Sigmoid colon (tissue), 6 donors: ENCODE measurements at regions not wholly inside any gene's neighbourhood (a gene's known extent, or its start where the extent isn't known, plus 50 kb on each side); places are given as distances from the start of the nearest gene placed in this dataset.

ENCODE experiments used
- DNase-seq: peaks from one replicate; pipeline ENCODE4 v3.0.0-alpha.2; 2019
- H3K27ac ChIP-seq, 4 donors: fragments of 200-600 bp; sonication (generic); one replicate each; pipeline ENCODE4 v1.5.1; 2016 to 2019; ENCODE audit warnings: mild to moderate bottlenecking in 1 of 4
- H3K27me3 ChIP-seq, 3 donors: fragments of 200-600 bp; sonication (generic); one replicate each; pipeline ENCODE4 v1.5.1; 2019; ENCODE audit warnings: mild to moderate bottlenecking in 1 of 3
- H3K36me3 ChIP-seq, 4 donors: fragments of 200-600 bp; sonication (generic); one replicate each; pipeline ENCODE4 v1.5.1; 2016 to 2019
- H3K4me1 ChIP-seq, 4 donors: fragments of 200-600 bp; sonication (generic); one replicate each; pipeline ENCODE4 v1.5.1; 2017 to 2019
- H3K4me3 ChIP-seq, 4 donors: fragments of 200-600 bp; sonication (generic); one replicate each; pipeline ENCODE4 v1.5.1; 2017 to 2019; ENCODE audit warnings: mild to moderate bottlenecking in 2 of 4, moderate library complexity in 1 of 4
- H3K9me3 ChIP-seq, 4 donors: fragments of 200-600 bp in 3 of 4; sonication (generic) in 3 of 4; one replicate each; pipeline versions ENCODE4 v1.5.1 to v1.6.1; 2013 to 2019
- EP300 ChIP-seq, 4 donors: sonication (generic); formaldehyde crosslinking; IDR thresholded peaks; one replicate each; pipeline ENCODE4 v1.6.1; 2017; ENCODE audit warnings: antibody characterized with exemption in 4 of 4
- POLR2A ChIP-seq, 2 donors: fragments of 450-650 bp; IDR thresholded peaks; one replicate each; pipeline ENCODE4 v1.6.1; 2016; ENCODE audit warnings: antibody characterized with exemption in 2 of 2, mild to moderate bottlenecking in 2 of 2, moderate library complexity in 2 of 2
- POLR2AphosphoS5 ChIP-seq, 4 donors: sonication (generic); formaldehyde crosslinking; IDR thresholded peaks; one replicate each; pipeline ENCODE4 v1.6.1; 2017; ENCODE audit warnings: antibody characterized with exemption in 4 of 4
- WGBS, 2 donors: extraction: QIAGEN DNeasy Blood & Tissue Kit; methylation state at CpG; one replicate each; pipeline ENCODE4 v1.1.7; 2013; 5-methylcytosine and 5-hydroxymethylcytosine counted together
- intact Hi-C: fragments of 100-400 bp; cut with DNase I; formaldehyde crosslinking; loops from one replicate; pipeline ENCODE4 v1.15.1; 2023
- TF ChIP-seq, protein P1 (sequence below), 4 experiments: fragments of 450-650 bp in 3 of 4; fragments of 200-600 bp in 1 of 4; IDR thresholded peaks; one replicate each; pipeline ENCODE4 v1.5.1; 2016 to 2019; ENCODE audit warnings: antibody characterized with exemption in 4 of 4, mild to moderate bottlenecking in 3 of 4, moderate library complexity in 2 of 4
- donor health status: healthy with polysubstance abuse.
- donor health status: healthy.

DNA sequence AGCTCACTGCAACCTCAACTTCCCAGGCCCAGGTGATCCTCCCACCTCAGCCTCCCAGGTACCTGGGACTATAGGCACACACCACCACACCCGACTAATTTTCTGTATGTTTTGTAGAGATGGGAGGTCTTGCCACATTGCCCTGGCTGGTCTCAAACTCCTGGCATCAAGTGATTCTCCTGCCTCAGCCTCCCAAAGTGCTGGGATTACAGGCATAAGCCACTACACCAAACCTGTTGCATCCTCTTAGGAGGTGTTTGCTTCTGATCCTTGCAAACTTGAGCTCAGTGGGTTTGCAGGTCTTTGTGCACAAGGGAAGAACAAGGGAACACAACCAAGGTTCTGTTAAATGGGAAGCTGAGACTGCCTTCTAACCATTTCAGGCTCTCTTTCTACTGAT lies 184.6 kb downstream of the ARHGAP12 start:
- no peaks in the 10 kb centered on the region for H3K36me3 ChIP-seq
- no peak for DNase-seq
- WGBS, 2 donors: 87 to 97% methylated on average over 1 of the region's 1 CpG
- H3K4me3 ChIP-seq: no peak overlapping the region
- no peaks in the 10 kb centered on the region for H3K27me3 ChIP-seq
- H3K4me1 ChIP-seq: peaks cover 0 to 3% (median under 1%) of the 10 kb centered on the region in 4 donors
- TF ChIP-seq POLR2A (IDR thresholded peaks at IDR 0.05): no peak
- TF ChIP-seq POLR2AphosphoS5 (IDR thresholded peaks at IDR 0.05): no peak
- TF ChIP-seq EP300 (IDR thresholded peaks at IDR 0.05): no peak
- TF ChIP-seq, protein P1, sequence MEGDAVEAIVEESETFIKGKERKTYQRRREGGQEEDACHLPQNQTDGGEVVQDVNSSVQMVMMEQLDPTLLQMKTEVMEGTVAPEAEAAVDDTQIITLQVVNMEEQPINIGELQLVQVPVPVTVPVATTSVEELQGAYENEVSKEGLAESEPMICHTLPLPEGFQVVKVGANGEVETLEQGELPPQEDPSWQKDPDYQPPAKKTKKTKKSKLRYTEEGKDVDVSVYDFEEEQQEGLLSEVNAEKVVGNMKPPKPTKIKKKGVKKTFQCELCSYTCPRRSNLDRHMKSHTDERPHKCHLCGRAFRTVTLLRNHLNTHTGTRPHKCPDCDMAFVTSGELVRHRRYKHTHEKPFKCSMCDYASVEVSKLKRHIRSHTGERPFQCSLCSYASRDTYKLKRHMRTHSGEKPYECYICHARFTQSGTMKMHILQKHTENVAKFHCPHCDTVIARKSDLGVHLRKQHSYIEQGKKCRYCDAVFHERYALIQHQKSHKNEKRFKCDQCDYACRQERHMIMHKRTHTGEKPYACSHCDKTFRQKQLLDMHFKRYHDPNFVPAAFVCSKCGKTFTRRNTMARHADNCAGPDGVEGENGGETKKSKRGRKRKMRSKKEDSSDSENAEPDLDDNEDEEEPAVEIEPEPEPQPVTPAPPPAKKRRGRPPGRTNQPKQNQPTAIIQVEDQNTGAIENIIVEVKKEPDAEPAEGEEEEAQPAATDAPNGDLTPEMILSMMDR (IDR thresholded peaks at IDR 0.05): no peak
- intact Hi-C loops: no loop called here
- no peaks in the 10 kb centered on the region for H3K9me3 ChIP-seq
- no peak overlapping the region for H3K27ac ChIP-seq

DNA sequence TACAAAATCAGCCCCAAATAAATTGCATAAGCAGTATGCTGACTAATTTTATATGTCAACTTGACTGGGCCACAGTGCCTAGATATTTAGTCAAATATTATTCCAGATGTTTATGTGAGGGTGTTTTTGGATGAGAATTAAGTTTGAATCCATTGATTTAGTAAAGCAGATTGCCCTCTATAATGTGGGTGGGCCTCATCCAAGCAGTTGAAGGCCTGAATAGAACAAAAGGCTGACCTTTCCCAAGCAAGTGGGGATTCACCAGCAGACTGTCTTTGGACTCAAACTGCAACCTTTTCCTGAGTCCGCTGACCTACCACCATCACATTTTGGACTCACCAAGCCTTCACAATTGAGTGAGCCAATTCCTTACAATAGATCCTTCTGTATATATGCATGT lies 186.4 kb downstream of the ARHGAP12 start:
- Histone ChIP-seq H3K27ac (no peak overlapping the region), H3K4me3 (no peak overlapping the region), H3K9me3 (no peaks in the 10 kb centered on the region), H3K4me1 (no peaks in the 10 kb centered on the region), H3K27me3 (no peaks in the 10 kb centered on the region), H3K36me3 (no peaks in the 10 kb centered on the region)
- WGBS, 2 donors: 93 to 100% methylated on average over 1 of the region's 1 CpG
- intact Hi-C loops: no loop called here
- no peak for TF ChIP-seq POLR2A (IDR thresholded peaks at IDR 0.05)
- TF ChIP-seq, protein P1 (IDR thresholded peaks at IDR 0.05): no peak
- no peak for TF ChIP-seq POLR2AphosphoS5 (IDR thresholded peaks at IDR 0.05)
- TF ChIP-seq EP300 (IDR thresholded peaks at IDR 0.05): no peak
- DNase-seq: no peak

DNA sequence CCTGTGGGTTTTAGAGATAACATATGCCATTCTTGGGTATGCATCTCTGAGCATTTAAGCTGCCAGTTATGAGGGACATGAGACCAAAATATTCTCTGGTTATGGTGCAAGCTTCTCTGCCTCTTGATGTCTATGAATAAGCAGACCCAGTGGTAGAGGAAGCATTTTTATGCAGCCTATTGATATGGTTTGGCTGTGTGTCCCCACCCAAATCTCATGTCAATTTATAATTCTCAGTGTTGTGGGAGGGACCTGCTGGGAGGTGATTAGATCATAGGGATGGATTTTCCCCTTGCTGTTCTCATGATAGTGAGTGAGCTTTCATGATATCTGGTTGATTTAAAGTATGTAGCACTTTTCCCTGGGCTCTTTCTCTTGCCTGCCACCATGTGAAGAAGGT lies 187.2 kb downstream of the ARHGAP12 start:
- intact Hi-C loops: no loop called here
- Histone ChIP-seq H3K27ac (no peak overlapping the region), H3K4me3 (no peak overlapping the region), H3K36me3 (no peaks in the 10 kb centered on the region), H3K9me3 (no peaks in the 10 kb centered on the region), H3K27me3 (no peaks in the 10 kb centered on the region), H3K4me1 (no peaks in the 10 kb centered on the region)
- TF ChIP-seq EP300 (IDR thresholded peaks at IDR 0.05): no peak
- no peak for TF ChIP-seq POLR2AphosphoS5 (IDR thresholded peaks at IDR 0.05)
- TF ChIP-seq, protein P1 (IDR thresholded peaks at IDR 0.05): no peak
- DNase-seq: no peak

DNA sequence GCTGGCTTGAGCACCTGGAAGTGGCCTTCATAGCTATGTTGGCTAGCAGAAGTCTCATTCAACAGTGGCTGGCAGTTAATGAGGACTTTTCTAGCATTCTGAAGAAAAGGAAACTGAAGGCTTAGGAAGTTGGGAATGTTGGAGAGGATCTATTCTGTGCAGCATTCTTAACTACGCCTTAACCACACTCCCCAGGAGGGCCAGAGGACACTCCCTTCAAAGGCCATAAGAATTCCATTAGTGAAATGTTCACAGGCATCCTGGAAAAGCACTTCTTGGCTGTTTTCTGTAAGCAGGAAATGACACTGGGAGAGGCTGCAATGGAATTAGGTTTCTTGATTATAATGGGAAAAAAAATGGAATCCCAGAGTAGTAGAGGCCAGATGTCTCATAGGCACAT lies 188.9 kb downstream of the ARHGAP12 start:
- TF ChIP-seq, protein P1 (IDR thresholded peaks at IDR 0.05): no peak
- TF ChIP-seq EP300 (IDR thresholded peaks at IDR 0.05): no peak
- TF ChIP-seq POLR2A (IDR thresholded peaks at IDR 0.05): no peak
- no peak for TF ChIP-seq POLR2AphosphoS5 (IDR thresholded peaks at IDR 0.05)
- H3K27ac ChIP-seq: peak overlapping the region in 1 of 4 donors; percentile 16
- WGBS, 2 donors: 67 to 87% methylated on average over 1 of the region's 1 CpG
- H3K9me3 ChIP-seq: no peaks in the 10 kb centered on the region
- no peaks in the 10 kb centered on the region for H3K4me1 ChIP-seq
- intact Hi-C loops: no loop called here
- no peak for DNase-seq
- H3K27me3 ChIP-seq: no peaks in the 10 kb centered on the region
- no peaks in the 10 kb centered on the region for H3K36me3 ChIP-seq
- H3K4me3 ChIP-seq: no peak overlapping the region

DNA sequence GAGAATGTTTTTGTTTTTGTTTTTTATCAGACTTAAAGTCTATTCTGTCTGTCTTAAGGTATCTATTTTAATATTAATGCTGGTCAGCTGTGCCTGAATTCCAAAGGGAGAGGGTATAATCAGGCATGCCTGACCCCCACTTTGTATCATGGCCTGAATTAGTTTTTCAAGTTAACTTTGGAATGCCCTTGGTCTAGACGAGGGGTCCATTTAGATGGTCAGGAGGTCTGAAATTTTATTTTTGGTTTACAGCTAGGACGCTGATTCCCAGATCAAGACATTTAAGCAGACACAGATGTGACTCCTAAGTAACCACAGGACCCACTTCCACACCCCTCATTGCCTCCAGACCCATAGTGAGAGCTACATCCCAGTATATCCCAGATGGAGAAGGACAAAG lies 189.5 kb downstream of the ARHGAP12 start:
- intact Hi-C loops: no loop called here
- DNase-seq: no peak
- Histone ChIP-seq H3K4me3 (no peak overlapping the region), H3K27ac (no peak overlapping the region), H3K36me3 (no peaks in the 10 kb centered on the region), H3K27me3 (no peaks in the 10 kb centered on the region), H3K4me1 (no peaks in the 10 kb centered on the region), H3K9me3 (no peaks in the 10 kb centered on the region)
- no peak for TF ChIP-seq EP300 (IDR thresholded peaks at IDR 0.05)
- TF ChIP-seq POLR2A (IDR thresholded peaks at IDR 0.05): no peak
- no peak for TF ChIP-seq POLR2AphosphoS5 (IDR thresholded peaks at IDR 0.05)
- TF ChIP-seq, protein P1 (IDR thresholded peaks at IDR 0.05): no peak
- 83 to 88% methylated on average over 2 of the region's 2 CpGs for WGBS, 2 donors
